HG03095 (cell line): ENCODE measurements at regions not wholly inside any gene's neighbourhood (a gene's known extent, or its start where the extent isn't known, plus 50 kb on each side); places are given as distances from the start of the nearest gene placed in this dataset.

Experiments used
- ATAC-seq: cut with Tn5 transposase; IDR thresholded peaks from one replicate; pipeline ENCODE4 v1.9.1; 2021; ENCODE audit warnings: moderate library complexity; ENCODE audit not compliant: unreplicated experiment

DNA sequence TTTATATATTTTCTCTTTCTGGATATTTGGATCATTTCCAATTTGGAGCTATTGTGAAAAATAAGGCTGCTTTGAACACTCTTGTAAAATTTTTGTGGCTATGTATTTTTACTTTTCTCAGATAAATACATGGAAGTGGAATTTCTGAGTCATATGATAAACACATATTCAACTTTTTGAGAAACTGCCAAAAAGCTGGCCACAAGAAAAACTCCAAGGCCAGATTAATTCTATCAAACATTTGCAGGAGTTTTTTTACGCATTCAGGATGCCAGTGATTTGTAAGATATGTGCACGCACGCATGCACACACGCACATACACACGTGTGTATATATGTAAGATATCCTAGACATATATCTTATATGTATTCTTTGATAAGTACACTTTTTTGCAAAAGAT is 477.5 kb upstream of the SPHKAP start:
- ATAC-seq, result no peak

DNA sequence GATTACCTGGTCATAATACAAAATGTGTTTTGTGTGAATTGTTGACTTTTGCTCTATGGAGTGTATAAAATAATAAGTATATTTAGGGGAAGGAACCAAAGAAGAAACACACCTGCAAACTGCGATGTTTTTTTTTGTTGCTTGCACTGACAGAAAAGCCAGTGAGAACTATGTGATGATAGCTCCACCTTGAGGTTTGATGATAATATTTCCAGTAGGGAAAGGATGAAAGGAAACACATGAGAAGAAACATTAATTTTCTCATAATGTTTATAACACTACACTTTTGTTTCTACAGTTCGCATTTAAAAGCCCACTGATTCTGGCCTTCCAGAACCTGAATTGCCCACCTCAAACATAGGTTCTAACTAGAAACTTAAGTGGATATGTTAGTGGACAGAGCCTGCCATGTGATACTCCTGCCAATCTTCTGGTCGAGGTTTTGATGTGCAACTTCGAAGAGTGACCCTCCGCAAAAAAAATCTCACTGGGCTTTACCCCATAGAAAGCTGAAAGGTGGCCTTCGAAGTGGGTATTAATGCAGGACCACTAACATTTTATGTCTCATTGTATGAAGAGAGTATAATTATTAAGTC is 476.4 kb upstream of the SPHKAP start:
- ATAC-seq, result no peak

DNA sequence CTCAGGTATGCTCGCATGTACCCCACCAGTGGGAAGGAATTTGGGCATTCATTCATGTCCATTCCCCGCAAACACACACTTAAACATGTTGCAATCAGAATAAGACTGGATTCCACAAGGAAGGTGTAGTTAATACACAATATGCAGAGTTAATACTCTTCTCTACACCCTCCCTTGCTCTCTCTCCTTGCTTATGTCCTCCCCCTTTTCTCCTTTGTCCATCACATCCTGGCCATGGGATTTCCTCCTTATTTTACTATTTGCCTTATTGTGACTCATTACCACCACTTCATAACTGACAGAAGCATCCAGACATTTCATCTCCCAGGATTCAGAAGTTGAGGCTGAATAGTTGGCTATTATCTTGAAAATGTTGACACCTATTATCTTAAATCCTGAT is 473.8 kb upstream of the SPHKAP start:
- ATAC-seq, result no peak

DNA sequence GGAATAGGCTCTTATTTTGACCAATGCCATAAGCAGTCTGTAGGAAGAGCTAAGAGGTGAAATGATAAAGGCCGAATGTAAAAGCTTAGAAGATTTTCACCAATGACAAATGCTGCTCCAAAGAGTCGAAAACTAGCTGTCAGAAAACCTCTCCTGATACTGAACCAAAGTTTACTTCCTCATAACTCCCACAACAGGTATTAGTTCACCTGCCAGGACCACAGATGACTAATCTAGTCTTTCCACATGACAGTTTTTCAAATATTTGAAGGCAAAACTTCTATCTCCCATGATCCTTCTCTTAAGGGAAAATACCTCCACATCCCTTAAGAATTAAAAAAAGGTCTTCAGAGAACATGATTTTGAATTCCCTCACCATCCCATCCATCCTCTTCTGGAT is 473.2 kb upstream of the SPHKAP start:
- ATAC-seq, result no peak

DNA sequence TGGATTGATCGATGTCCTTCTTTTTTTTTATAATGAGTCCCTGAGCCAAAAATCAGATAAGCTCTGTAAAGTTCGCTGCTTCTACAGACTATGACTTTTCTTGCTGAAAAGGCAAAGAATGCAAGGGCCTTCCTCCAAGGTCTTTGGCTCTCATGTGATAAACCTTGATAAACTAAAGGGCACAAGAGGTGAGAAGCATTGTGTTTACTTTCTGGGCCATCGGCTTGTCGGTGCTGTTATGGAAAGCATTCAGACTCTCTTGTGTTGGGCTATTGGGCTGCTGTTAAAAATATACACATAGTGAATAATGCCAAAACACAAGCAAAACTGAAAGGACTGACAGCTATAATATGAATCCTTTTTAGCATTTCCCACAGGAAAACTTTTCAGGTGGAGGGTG is 472.4 kb upstream of the SPHKAP start:
- no peak for ATAC-seq

DNA sequence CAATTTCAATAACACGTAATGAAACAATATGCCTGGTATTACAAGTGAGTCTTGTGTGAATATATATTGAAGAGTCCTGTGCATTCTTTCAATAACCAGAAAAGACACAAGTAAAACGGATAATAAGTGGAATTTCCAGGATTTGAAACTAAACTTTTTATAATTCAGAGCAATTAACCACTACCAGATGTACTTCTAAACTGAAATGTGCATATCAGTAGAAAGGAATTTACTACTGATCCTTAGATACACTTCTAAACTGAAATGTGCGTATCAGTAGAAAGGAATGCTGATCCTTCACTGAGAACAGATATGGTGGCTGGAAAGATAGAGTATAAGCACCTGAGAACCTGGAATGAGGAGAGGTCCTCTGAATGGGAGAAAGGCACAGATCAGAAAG is 470.9 kb upstream of the SPHKAP start:
- no peak for ATAC-seq

DNA sequence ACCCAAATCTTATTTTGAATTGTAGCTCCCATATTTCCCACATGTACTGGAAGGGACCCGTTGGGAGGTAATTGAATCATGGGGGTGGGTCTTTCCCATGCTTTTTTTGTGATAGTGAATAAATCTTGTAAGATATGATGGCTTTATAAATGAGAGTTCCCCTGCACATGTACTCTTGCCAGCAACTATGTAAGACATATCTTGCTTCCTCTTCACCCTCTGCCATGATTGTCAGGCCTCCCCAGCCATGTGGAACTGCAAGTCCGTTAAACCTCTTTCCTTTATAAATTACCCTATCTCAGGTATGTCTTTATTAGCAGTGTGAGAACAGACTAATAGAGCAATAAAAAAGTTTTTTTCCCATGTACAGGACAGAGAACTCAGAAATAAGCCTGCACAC is 468.4 kb upstream of the SPHKAP start:
- no peak for ATAC-seq

DNA sequence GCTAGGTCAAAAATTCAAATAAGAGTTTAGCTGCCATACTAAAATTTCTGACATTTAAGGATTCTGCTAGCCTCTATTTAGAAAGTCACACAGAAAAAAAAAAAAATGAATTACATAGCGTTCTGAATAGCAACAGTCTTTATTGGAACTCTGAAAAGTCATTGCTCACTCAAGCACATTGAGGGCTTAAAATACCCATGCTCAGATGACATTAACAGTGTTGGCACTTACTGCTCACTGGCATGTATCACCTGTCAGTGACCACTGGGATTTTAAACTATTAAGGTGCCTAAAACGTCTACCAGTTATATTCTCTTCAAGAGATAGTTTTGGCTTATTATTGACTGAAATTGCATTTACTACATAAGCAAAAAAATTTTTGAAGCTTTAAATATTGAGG is 468.0 kb upstream of the SPHKAP start:
- no peak for ATAC-seq

DNA sequence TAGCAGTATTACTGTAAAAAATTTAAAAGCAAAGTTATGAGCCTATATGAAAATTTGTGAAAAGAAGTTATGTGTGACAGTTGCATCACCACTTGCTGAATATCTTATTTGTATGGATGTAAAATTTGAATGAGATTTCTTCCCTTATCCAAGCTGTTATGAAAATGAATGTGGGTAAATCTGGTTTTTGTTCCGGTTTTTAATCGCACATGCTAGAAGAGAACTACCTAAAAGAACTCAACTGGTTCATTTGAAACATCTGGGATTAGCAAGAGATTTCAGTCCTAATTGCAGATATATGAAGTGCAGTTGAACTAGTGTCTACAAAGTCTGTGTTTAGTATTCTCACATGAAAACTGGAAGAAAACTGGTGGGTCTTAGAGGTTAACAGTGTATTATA is 467.1 kb upstream of the SPHKAP start:
- no peak for ATAC-seq

DNA sequence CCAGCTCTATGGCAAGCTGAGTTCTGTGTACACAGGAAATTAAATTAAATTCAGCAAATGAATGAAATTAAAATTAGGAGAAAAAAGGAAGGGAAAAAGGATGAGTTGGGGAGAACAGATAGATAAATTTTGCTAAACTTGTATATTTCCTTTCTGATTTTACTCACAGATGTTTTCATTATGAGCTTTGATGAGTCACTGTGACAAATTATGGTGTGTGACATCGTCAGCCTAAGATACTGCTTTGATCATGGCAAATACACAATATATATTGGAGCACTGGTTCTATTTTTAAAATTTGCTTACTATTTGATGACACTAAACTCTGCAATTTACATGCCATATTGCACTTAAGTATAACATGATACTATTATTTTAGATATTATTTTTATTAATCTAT is 464.6 kb upstream of the SPHKAP start:
- no peak for ATAC-seq

DNA sequence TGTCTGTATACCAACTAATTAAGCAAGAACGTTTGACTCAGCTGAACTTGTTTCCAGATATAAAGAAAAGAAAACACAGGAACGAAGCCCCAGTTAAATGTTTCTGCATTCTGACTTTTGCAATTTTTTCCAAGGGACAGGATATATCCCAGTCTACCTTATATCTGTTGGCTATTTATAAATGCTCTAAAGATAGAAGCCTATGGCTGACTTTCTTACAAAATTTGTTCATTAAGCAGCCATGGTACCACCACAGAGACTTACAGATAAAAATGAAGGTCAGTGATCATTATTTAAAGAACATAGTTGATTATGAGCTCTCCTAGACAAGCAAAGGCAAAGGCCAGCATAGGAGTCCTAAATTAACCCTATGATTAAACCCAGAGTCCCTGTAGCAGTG is 462.7 kb upstream of the SPHKAP start:
- ATAC-seq, result no peak

DNA sequence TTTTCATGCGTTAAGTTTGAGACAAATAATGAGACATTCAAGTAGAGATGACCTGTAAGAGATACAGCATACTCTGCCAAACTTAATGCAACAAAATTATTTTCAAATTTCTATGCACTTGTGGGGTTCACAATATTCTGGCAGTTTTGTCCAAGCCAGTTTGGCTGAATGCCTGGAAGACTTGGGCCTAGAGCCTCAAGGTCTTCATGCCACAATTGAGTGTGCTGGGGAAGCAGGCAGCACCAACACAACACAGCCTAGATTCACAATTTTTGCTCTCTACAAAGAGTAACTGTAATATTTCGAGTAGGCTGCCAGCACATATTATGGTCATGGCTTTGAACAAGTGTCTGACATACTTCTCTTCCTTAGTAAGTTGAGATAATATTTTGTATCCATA is 461.4 kb upstream of the SPHKAP start:
- no peak for ATAC-seq

DNA sequence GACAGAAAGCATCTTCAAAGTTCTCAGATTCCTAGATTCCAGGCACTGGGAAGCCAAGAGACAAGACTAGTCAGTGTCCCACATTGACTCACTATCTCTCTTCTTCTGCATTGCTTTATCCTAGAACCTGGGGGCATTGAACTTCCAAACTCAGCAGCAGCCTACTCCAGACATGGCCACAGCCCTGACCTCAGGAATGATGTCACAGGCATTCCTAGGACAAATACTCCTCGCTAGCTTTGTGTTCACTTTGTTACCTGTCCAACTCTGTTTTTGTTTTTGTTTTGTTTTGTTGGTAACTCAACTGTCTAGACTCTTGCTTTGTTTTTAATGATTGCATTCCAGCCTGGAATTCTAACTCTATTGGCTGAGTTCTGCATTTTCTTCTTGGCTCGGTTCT is 449.3 kb upstream of the SPHKAP start:
- ATAC-seq, result no peak

DNA sequence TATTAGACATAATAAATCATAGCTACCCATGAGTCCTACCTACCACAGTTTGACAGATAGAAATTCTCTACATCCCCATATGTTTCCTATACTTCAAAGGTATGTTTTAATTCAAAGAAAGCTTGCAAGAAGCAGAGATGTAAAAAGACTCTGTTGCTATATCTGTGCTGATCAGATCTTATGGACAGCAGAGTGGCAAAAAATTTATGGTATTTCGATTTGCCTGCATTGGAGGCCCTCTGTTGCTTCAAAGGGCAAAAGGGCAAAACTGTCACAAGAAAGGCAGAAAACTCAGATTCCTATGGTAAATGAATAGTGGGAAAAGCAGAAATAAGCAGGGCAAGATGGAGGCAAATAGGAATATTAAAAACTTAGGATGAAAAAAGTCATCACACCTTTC is 447.8 kb upstream of the SPHKAP start:
- ATAC-seq, result no peak

DNA sequence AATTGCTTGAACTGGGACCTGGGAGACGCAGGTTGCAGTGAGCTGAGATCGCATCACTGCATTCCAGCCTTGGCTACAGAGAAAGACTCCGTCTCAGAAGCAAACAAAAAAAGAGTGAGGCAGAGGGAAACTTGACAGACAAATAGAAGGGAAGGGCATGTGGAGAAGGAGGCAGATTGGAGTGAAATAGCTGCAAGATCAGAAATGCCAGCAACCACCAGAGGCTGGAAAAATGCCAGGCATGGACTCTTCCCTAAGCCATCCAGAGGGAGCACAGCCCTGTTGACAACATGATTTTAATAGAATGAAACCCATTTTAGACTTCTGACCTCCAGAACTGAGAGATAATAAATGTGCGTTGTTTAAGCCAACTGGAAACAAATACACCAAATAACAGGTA is 447.2 kb upstream of the SPHKAP start:
- ATAC-seq, result no peak

DNA sequence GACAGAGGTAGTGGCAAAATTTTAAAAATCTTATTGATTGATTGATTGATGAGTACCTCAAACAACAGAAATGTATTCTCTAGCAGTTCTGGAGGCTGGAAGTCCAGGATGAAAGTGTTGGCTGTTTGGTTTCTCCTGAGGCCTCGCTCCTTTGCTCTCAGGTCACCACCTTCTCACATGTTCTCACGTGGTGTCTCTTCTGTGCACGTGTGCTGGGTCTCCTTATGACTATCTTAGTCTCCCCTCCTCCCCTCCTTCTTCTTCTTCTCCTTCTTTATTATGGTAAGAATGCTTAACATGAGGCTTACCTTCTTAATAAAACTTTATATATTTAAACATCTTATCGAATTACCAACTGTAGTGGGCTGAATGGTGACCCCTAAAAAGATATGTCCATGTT is 446.0 kb upstream of the SPHKAP start:
- no peak for ATAC-seq

DNA sequence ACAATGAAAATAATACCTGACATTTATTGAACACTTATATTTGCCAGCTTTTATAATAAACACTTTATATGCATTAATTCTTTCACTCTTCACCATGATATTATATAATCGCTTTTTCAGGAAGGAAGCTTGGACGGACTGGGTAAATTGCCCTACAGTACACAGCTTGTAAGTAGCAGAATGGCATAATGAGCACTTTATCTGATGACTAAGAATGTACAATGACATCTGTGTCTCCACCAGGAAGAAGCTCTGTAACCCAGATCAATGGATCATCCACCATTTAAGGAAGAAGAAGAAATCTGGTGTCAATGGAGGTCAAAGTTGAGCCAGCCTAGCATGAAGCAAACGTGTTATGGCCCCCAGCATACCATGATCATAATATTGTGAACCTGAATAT is 444.0 kb upstream of the SPHKAP start:
- no peak for ATAC-seq

DNA sequence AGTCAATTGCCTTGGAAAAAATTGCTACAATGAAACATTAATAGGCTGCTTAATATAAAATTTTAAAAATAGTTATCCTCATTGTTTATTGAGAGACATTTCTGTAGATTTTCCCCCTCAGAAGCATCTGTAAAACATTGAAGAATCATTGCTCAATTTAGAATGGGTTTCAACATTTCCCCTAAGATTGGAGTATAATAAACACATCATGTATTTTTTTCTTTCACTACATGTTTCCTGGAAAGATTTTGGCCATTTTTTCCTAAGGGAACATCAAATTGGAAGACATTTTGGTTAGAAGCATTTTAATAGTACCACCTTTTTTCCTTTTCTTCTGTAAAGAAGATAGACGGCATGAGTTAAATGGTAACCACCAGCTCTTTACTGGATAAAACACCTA is 443.2 kb upstream of the SPHKAP start:
- ATAC-seq, result no peak

DNA sequence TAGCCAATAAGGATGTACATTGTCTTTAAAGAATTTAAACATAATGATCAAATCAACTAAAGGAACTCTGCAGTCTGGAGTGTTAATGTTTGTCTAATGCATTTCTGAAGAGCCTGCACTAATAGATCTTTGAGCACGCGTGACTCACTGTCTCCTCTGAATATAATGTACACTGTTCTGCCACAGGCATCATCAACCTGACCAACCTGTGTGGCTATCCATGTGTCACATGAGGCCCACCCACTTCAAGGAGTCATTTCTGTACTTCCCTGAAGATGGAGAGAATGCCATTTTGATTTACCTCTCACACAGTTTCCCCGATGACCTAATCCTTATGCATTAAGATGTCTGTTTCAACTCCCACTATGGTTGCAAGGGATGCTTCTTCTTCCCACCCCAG is 434.0 kb upstream of the SPHKAP start:
- ATAC-seq, result no peak

DNA sequence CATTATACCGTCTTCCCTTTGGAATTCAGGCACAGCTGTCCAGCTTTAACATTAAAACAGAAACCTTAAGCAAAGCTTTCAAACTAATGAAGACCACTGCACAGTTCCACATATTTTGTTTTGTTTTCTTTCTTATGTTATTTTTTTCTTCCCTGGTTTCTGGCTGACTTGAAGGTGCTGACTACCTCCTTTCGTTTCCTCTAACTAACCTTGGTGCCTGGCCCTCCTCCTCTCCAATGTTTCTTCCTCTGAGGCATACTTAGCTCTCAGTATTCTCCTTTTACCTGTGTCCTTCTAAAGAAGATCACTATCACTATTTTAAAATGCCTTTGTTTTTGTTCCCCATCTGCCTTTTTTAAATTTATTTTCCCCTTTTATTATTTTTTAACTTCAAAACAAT is 433.3 kb upstream of the SPHKAP start:
- ATAC-seq, result no peak

DNA sequence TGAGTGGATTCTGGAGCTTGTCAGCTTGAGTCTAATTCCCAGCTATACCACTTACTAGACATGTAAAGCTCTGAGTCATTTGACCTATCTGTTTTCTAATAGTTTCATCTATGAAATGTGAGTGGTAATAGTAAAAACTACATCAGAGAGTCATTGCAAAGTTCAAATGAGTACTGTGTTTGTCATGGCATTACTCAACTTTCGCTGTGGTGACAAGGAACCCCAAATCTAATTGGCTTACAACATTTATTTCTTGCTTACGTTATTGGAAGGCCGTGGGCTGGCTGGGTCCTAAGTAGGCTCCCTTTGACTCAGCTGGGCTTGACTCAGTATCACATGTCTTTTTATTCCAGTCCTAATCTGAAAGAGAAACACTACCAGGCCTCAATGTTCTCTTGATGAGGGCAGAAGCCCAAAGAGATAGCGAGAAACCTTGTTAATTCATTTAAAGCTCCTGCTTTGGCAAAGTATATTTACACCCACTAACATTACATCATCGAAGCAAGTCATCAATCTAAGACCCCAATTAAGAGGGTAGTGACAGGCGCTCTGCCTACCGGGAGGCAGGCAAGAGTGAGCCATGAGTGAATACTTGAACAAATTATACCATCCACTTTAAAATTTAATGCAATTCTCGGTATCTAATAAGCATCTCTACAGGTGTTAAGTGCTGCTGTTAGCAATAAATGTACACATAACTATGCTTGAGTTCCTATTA is 431.8 kb upstream of the SPHKAP start:
- ATAC-seq, result no peak

DNA sequence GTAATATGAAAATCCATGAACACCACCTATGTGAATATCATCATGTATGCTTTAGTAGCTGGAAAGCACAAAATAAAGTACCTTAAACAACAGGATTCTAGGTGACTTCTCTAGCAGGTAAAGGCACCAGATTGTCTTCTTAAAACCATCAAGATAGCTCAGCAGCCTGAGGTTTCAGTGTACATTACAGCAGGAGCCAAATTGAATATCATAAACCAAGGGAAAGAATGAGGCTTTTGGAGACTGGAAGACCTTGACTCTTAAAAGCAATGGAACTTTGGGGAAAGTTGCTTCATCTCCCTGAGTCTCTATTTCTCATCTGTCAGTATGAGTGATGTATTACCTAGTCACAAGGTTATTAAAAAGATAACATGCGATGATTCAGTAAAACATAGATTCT is 429.7 kb upstream of the SPHKAP start:
- ATAC-seq, result no peak

DNA sequence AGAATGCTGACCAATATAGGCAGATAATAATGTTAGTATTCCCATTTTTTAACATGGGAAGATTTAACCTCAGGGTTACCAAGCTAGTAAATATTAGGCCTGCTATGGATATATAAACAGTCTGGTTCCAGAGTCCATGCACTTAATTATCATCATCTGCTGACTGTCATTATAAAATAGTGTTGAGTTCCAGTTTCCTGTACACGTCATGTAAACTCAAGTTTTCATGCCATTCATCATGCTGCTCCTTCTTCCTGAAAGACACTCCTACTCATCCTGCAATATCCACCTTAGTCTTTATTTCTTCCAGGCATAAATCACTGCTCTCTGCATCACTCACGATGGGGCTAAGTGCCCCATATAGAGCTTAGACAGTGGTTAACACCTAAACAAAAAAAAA is 420.8 kb upstream of the SPHKAP start:
- no peak for ATAC-seq
